ENCODE measurements at regions not wholly inside any gene's neighbourhood (a gene's known extent, or its start where the extent isn't known, plus 50 kb on each side); places are given as distances from the start of the nearest gene placed in this dataset.
A peak's percentile ranks its signal among the peaks of the same experiment; 100 is the strongest.

DNA sequence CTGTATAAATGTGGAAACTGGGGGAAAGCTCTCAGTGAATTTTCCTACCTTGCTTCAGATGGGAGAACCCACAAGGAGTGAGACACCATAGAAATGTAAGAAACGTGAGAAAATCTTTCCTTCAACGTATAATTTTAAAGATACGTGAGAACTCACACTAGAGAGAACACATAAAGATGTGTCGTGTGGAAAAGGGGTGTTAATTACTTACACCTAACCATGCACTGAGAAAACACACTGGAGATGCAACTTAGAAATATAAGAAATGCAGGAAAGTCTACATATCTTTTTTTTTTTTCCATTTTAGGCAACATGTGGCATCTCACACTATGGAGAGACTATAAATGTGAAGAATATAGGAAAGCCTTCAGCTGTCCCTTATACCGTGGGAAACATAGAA lies 352.9 kb upstream of the NETO1 start:
- no peak overlapping the region for H3K4me3 ChIP-seq (ENCODE audit: low read length)
- no peak for TF ChIP-seq CTCF (conservative IDR thresholded peaks at IDR 0.05; ENCODE audit: low read length)
- no peak for DNase-seq (ENCODE audit: low read depth)

- DNase-seq (ENCODE audit: low read depth) = no peak
- H3K4me3 ChIP-seq (ENCODE audit: low read length) = no peak overlapping the region
- no peak for TF ChIP-seq CTCF (conservative IDR thresholded peaks at IDR 0.05; ENCODE audit: low read length)
Measured at GRCh38 chr18:73218293-73218692, 350.5 kb upstream of the NETO1 start.

DNA sequence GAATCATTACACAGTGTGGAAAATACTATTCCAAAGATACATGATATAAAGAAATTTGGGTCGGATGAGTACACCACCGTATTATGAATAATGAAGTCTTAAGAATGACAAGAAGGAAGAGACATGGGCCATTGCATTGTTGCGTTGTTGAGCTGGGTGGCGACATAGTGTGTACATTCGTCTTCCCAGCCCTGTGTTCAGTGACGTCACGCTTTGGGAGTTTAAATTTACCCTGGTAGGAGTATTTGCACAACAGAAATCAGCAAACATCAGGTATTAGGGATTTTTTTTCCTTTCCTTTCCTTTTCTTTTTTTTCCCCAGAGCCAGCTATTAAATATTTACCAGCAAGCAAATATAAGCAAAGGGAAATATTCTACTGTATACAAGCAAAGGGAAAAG lies 347.2 kb upstream of the NETO1 start:
- no peak overlapping the region for H3K4me3 ChIP-seq (ENCODE audit: low read length)
- no peak for TF ChIP-seq CTCF (conservative IDR thresholded peaks at IDR 0.05; ENCODE audit: low read length)
- DNase-seq (ENCODE audit: low read depth) = no peak

DNA sequence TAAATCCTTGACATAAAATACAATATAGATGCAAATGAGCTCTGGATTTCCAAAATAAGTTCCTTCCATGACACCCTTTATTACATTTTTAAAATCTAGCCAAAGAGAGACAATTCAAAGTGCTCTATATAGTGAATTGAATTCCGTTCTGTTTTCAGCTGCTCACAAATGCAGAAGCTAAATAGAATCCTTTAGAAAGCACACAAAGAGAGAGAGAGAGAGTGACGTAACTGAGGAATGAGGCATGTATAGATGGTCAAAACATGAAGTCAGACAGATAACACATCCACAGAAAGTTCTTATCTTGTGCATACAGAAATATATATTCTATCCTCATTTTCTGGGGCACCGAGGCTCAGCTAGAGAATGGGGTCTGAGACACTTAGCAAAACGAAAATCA lies 344.7 kb upstream of the NETO1 start:
- no peak for DNase-seq (ENCODE audit: low read depth)
- H3K4me3 ChIP-seq (ENCODE audit: low read length) = no peak overlapping the region
- TF ChIP-seq CTCF (conservative IDR thresholded peaks at IDR 0.05; ENCODE audit: low read length) = no peak

GRCh38 chr18:73201940-73202339 lies 334.2 kb upstream of the NETO1 start:
- no peak overlapping the region for H3K4me3 ChIP-seq (ENCODE audit: low read length)
- no peak for DNase-seq (ENCODE audit: low read depth)
- no peak for TF ChIP-seq CTCF (conservative IDR thresholded peaks at IDR 0.05; ENCODE audit: low read length)

DNA sequence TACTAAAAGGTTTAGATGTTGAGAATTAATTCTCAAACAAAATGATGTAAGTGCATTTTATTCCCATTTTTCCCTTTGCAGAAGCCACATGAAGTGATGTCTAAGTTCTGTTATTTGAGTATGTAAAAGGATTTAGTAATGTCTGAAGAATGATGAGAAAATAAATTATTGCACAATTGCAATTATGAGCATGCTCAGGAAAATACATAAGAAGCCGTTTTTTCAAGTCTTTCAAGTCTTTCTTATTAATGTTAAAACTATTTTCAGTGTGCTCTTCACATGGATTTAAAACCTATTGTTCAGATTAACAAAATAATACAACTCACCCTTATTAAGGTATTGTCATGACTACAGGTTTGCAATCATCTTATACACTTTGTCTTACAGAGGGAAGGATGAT lies 331.4 kb upstream of the NETO1 start:
- H3K4me3 ChIP-seq (ENCODE audit: low read length) = no peak overlapping the region
- TF ChIP-seq CTCF (conservative IDR thresholded peaks at IDR 0.05; ENCODE audit: low read length) = no peak
- DNase-seq (ENCODE audit: low read depth) = peak; percentile 40

- TF ChIP-seq CTCF (conservative IDR thresholded peaks at IDR 0.05; ENCODE audit: low read length) = no peak
- no peak for DNase-seq (ENCODE audit: low read depth)
Measured at GRCh38 chr18:73189718-73190117, 321.9 kb upstream of the NETO1 start.

More at GRCh38 chr18:73189718-73190117, 321.9 kb upstream of the NETO1 start:
- H3K4me3 ChIP-seq (ENCODE audit: low read length) = no peak overlapping the region

Data from AG10803 (cell line).